GM12878 (cell line): ENCODE measurements at regions not wholly inside any gene's neighbourhood (a gene's known extent, or its start where the extent isn't known, plus 50 kb on each side); places are given as distances from the start of the nearest gene placed in this dataset.

ENCODE experiments used
- ATAC-seq: fragments of 200-7000 bp; cut with Tn5 transposase; 3 replicates; pipeline ENCODE4 v1.9.1; 2020; ENCODE audit warnings: mild to moderate bottlenecking, moderate library complexity
- BruUV-seq: library from RNA; stranded (reverse); fragments of 400-500 nt; replicated peaks from 2 replicates; lab custom pipeline; 2021; lab: Mats Ljungman, UMichigan
- CTCF ChIA-PET: fragments of 300-600 bp; sonication (Branson Sonifier 250); formaldehyde crosslinking; extraction: SDS; loops from one replicate; lab custom pipeline; 2021; ENCODE audit warnings: inconsistent platforms; lab: Yijun Ruan, JAX
- POLR2A ChIA-PET: fragments of 350-600 bp; formaldehyde crosslinking; extraction: SDS; loops from one replicate; lab custom pipeline; 2021; ENCODE audit warnings: inconsistent platforms; lab: Charles Lee
- RAD21 ChIA-PET: fragments of 300-600 bp; sonication (Branson Sonifier 250); formaldehyde crosslinking; loops from one replicate; lab custom pipeline; 2023; ENCODE audit warnings: antibody characterized with exemption; ENCODE audit not compliant: unreplicated experiment; lab: Charles Lee
- SMC1A ChIA-PET: fragments of 300-600 bp; sonication (Branson Sonifier 250); formaldehyde crosslinking; loops from one replicate; lab custom pipeline; 2023; ENCODE audit not compliant: unreplicated experiment, uncharacterized antibody; lab: Charles Lee
- DNase-seq: peaks from one replicate; pipeline ENCODE4 v3.0.0-alpha.2; 2011; ENCODE audit warnings: low read depth, low spot score
- FAIRE-seq: peaks from 3 replicates; lab custom pipeline; 2011; peaks lifted over from hg19 to GRCh38; lab: Jason Lieb, UNC
- H2AFZ ChIP-seq: 2 replicates; pipeline ENCODE4 v1.6.0; 2011; ENCODE audit warnings: low read depth, low read length, control low read depth; ENCODE audit not compliant: control insufficient read depth
- H3K27ac ChIP-seq: 2 replicates; pipeline ENCODE4 v1.5.1; 2011; ENCODE audit warnings: control low read depth; ENCODE audit not compliant: control insufficient read depth, insufficient read depth
- H3K27me3 ChIP-seq, 2 experiments: replicated peaks in 1 of 2; 2 replicates each; pipeline versions ENCODE4 v1.6.0 to v1.6.1; 2011; ENCODE audit warnings: low read length in 1 of 2; ENCODE audit not compliant: control insufficient read depth in 2 of 2, insufficient read depth in 2 of 2
- H3K36me3 ChIP-seq, 2 experiments: 2 replicates each; pipeline ENCODE4 v1.5.1; 2011; ENCODE audit warnings: low read length in 1 of 2; ENCODE audit not compliant: control insufficient read depth in 2 of 2, insufficient read depth in 2 of 2
- H3K4me1 ChIP-seq: 2 replicates; pipeline ENCODE4 v1.6.1; 2011; ENCODE audit warnings: mild to moderate bottlenecking, low read length, moderate library complexity, mixed read lengths; ENCODE audit not compliant: control insufficient read depth, insufficient read depth
- H3K4me2 ChIP-seq: 2 replicates; pipeline ENCODE4 v1.6.0; 2011; ENCODE audit warnings: control low read depth; ENCODE audit not compliant: control insufficient read depth, insufficient read depth
- H3K4me3 ChIP-seq: fragments of 200-600 bp; sonication (generic); 2 replicates; pipeline ENCODE4 v1.5.1; 2016
- H3K79me2 ChIP-seq: 2 replicates; pipeline ENCODE4 v1.6.0; 2011; ENCODE audit warnings: low read length; ENCODE audit not compliant: control insufficient read depth, insufficient read depth
- H3K9ac ChIP-seq: 2 replicates; pipeline ENCODE4 v1.8.0; 2011; ENCODE audit warnings: low read length, control low read depth, mixed read lengths; ENCODE audit not compliant: control insufficient read depth, insufficient read depth
- H3K9me3 ChIP-seq: replicated peaks from 3 replicates; pipeline ENCODE4 v1.5.1; 2011; ENCODE audit warnings: mild to moderate bottlenecking, low read length; ENCODE audit not compliant: control insufficient read depth, insufficient read depth
- H4K20me1 ChIP-seq: 2 replicates; pipeline ENCODE4 v1.6.0; 2011; ENCODE audit not compliant: control insufficient read depth, insufficient read depth
- EP300 ChIP-seq, 2 experiments: fragments of 150-350 bp in 1 of 2; IDR thresholded peaks; 2 replicates each; pipeline ENCODE4 v1.6.1; 2011 to 2012; ENCODE audit warnings: low read depth in 2 of 2, low read length in 2 of 2, borderline replicate concordance in 1 of 2, improper control_type of control experiment in 1 of 2, inconsistent platforms in 1 of 2; ENCODE audit not compliant: control insufficient read depth in 1 of 2
- ZBED1 ChIP-seq: IDR thresholded peaks from 2 replicates; pipeline ENCODE4 v1.6.1; 2016; ENCODE audit warnings: borderline replicate concordance
- ZNF274 ChIP-seq: IDR thresholded peaks from one replicate; pipeline ENCODE4 v1.8.0; 2011; ENCODE audit not compliant: insufficient read length, insufficient read depth
- ZZZ3 ChIP-seq: IDR thresholded peaks from 2 replicates; pipeline ENCODE4 v1.6.1; 2011; ENCODE audit warnings: low read depth; ENCODE audit not compliant: control insufficient read depth, insufficient read length
- WGBS: methylation state at CpG from one replicate; pipeline ENCODE4 v1.1.6; 2016; ENCODE audit warnings: low lambda C conversion rate; ENCODE audit not compliant: insufficient replicate concordance, insufficient coverage; ENCODE audit errors: missing lambda C conversion rate; 5-methylcytosine and 5-hydroxymethylcytosine counted together
- in situ Hi-C: fragments of 300-500 bp; cut with MboI; formaldehyde crosslinking; loops from 9 replicates; pipeline ENCODE4 v1.14.3; 2018; ENCODE audit warnings: mixed read lengths
- intact Hi-C: fragments of 100-400 bp; cut with micrococcal nuclease; formaldehyde crosslinking; loops from one replicate; pipeline ENCODE4 v1.14.2; 2022; ENCODE audit not compliant: unreplicated experiment
- TF ChIP-seq, protein P1 (sequence below): IDR thresholded peaks from 2 replicates; pipeline ENCODE4 v1.6.1; 2012; ENCODE audit warnings: low read length, inconsistent platforms
- TF ChIP-seq, protein P2 (sequence below): fragments of 450-650 bp; IDR thresholded peaks from 2 replicates; pipeline ENCODE4 v1.6.1; 2017; ENCODE audit warnings: mild to moderate bottlenecking

DNA sequence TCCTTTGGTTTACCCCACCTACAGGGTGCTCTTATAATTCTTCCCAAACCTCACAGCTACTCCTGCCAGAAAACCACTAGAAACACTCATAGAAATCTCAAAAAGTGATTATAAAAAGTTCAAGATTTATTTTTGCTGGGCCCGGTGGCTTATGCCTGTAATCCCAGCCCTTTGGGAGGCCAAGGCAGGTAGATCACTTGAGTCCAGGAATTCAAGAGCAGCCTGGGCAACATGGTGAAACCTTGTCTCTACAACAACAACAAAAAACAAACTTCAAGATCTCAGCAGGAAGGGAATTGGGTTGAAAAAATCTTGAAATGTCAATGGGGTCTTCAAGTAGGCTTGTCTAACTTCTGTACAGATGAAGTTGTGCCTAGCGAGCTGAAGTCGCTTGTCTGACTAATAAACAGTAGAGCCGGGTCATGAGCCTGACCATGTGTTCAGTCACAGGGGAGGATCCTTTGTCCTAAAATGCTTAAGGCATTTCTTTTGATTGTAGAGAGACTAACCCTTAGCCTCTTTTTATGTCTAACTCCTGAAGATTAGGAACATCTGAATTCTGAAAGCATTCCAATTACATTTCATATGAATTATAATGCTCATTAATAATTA is 124.6 kb downstream of the NOC3L start:
- ATAC-seq = no peak

More for the DNA sequence above, 124.6 kb downstream of the NOC3L start:
- Histone ChIP-seq H2AFZ (no peak overlapping the region), H3K9me3 (no peaks in the 10 kb centered on the region), H3K27me3 (no peaks in the 10 kb centered on the region; a peak in 1 of 4 replicates), H3K27ac (no peak overlapping the region), H3K4me1 (no peaks in the 10 kb centered on the region), H3K4me3 (no peak overlapping the region), H3K36me3 (no peaks in the 10 kb centered on the region), H3K9ac (no peak overlapping the region), H4K20me1 (no peaks in the 10 kb centered on the region), H3K4me2 (no peak overlapping the region), H3K79me2 (no peaks in the 10 kb centered on the region)
- CTCF ChIA-PET = no interaction called here
- intact Hi-C loops (no loop called here), in situ Hi-C loops (no loop called here)
- SMC1A ChIA-PET = interaction anchor here (0.6 kb wide), 1 partner anchor 135 kb away, joined by 4 read pairs; no protein-coding TSS in a partner anchor
- RAD21 ChIA-PET = no interaction called here
- DNase-seq (no peak), FAIRE-seq (no peak)
- POLR2A ChIA-PET = no interaction called here
- TF ChIP-seq, protein P1, sequence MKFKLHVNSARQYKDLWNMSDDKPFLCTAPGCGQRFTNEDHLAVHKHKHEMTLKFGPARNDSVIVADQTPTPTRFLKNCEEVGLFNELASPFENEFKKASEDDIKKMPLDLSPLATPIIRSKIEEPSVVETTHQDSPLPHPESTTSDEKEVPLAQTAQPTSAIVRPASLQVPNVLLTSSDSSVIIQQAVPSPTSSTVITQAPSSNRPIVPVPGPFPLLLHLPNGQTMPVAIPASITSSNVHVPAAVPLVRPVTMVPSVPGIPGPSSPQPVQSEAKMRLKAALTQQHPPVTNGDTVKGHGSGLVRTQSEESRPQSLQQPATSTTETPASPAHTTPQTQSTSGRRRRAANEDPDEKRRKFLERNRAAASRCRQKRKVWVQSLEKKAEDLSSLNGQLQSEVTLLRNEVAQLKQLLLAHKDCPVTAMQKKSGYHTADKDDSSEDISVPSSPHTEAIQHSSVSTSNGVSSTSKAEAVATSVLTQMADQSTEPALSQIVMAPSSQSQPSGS = no peak
- TF ChIP-seq, protein P2, sequence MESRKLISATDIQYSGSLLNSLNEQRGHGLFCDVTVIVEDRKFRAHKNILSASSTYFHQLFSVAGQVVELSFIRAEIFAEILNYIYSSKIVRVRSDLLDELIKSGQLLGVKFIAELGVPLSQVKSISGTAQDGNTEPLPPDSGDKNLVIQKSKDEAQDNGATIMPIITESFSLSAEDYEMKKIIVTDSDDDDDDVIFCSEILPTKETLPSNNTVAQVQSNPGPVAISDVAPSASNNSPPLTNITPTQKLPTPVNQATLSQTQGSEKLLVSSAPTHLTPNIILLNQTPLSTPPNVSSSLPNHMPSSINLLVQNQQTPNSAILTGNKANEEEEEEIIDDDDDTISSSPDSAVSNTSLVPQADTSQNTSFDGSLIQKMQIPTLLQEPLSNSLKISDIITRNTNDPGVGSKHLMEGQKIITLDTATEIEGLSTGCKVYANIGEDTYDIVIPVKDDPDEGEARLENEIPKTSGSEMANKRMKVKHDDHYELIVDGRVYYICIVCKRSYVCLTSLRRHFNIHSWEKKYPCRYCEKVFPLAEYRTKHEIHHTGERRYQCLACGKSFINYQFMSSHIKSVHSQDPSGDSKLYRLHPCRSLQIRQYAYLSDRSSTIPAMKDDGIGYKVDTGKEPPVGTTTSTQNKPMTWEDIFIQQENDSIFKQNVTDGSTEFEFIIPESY = no peak
- TF ChIP-seq EP300 (IDR thresholded peaks at IDR 0.05; ENCODE audit: borderline replicate concordance in 1 of 2, control insufficient read depth in 1 of 2, low read depth in 2 of 2, low read length in 2 of 2) = no peak
- TF ChIP-seq ZZZ3 = no peak
- TF ChIP-seq ZBED1 = no peak
- no peak for TF ChIP-seq ZNF274
- WGBS = 96% methylated on average over 4 of the region's 4 CpGs
- BruUV-seq = no TSS peak
